GM12864 (cell line): ENCODE measurements at regions not wholly inside any gene's neighbourhood (a gene's known extent, or its start where the extent isn't known, plus 50 kb on each side); places are given as distances from the start of the nearest gene placed in this dataset.

Experiments used
- DNase-seq: peaks from one replicate; pipeline ENCODE4 v3.0.0-alpha.2; 2011; ENCODE audit warnings: low read depth
- H3K4me3 ChIP-seq: 2 replicates; pipeline ENCODE4 v1.5.1; 2011; ENCODE audit warnings: mild to moderate bottlenecking, low read depth, low read length, control low read depth
- TF ChIP-seq, protein P1 (sequence below): IDR thresholded peaks from 2 replicates; pipeline ENCODE4 v1.5.1; 2011; ENCODE audit warnings: low read depth, mild to moderate bottlenecking, moderate library complexity, low read length, control low read depth, inconsistent platforms; ENCODE audit errors: missing control alignments

DNA sequence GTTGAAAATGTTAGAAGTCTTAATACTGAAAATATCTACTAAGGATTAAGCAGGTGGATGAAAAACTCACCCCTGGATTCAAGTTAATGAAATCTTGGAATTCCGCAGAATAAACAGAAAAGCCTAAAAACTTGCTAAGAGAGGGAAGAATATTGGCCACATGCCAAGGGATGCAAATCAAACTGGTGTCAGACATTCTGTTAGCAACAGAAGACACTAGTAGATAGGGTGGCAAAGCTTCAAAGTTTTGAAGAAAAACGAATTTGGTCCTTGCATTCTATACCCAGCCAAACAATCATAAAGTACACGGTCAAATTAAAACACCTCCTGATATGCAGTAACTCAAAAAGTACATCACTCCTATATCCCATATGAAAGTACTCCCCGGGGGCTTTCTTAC lies 77.1 kb upstream of the ADTRP start:
- no peak overlapping the region for H3K4me3 ChIP-seq
- TF ChIP-seq, protein P1, sequence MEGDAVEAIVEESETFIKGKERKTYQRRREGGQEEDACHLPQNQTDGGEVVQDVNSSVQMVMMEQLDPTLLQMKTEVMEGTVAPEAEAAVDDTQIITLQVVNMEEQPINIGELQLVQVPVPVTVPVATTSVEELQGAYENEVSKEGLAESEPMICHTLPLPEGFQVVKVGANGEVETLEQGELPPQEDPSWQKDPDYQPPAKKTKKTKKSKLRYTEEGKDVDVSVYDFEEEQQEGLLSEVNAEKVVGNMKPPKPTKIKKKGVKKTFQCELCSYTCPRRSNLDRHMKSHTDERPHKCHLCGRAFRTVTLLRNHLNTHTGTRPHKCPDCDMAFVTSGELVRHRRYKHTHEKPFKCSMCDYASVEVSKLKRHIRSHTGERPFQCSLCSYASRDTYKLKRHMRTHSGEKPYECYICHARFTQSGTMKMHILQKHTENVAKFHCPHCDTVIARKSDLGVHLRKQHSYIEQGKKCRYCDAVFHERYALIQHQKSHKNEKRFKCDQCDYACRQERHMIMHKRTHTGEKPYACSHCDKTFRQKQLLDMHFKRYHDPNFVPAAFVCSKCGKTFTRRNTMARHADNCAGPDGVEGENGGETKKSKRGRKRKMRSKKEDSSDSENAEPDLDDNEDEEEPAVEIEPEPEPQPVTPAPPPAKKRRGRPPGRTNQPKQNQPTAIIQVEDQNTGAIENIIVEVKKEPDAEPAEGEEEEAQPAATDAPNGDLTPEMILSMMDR = no peak
- DNase-seq = no peak

DNA sequence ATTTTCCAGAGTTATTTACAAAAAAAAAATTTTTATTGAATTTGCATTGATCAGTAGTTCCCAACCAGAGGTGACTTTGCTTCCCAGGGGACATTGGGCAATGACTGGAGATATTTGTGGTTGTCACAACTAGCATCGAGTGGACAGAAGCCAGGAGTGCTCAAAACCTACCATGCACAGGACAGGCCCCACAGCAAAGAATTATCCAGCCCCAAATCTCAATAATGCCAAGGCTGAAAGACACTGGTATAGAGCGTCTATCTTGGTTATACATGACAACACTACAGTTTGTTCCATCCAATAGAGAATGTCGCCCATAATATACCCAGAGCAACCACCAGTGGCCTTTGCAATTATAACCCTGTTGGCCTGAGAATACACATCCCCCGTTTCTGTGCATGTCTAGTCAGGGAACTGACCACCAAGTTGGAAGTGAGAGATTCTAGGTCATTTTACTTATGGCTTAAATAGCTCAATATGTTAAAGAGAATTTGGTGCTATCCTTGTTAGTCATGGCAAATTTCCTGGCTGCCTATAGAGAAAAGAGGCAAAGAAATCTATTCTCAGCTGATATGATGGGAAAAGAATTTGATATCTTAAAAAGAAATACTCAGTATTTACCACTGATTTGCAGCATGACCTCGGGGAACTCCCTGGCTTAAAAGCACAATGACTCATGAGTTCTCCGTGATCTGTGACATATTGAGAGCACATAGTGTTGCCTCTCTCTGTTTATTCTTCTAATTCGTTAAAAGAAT lies 76.0 kb upstream of the ADTRP start:
- DNase-seq = no peak
- no peak overlapping the region for H3K4me3 ChIP-seq
- TF ChIP-seq, protein P1 = no peak

DNA sequence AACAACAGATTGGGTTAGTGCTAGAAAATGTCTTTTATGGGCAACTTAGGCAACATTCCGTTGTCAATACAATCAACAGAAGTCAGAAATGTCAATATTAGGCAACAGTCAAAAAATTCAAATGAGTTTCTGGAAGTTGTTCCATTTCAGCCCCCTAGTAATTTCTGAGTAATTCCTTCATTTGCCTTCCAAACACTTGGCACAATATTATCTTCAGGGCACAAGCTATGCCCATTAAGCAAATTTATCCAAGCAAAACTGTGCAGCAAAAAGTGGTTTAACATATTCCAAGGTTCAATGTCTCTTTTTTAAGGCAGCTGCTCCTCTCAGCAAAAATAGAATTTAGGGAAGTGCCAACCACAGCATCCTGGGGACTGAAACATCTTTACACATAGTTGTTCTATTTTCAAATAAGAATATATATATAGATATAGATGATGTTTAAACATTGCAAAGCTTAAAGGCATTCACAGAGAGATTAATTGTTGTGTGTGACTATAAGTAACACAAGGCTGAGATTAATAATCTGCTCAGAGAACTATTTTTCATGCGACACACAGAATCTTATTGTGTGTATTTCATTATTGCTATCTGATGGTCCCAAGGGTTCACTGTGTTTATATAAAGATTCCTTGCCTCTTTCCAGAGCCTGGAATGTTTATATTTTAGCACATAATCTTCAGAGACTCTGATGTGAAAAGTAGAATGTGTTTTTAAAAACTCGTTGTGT lies 75.2 kb upstream of the ADTRP start:
- TF ChIP-seq, protein P1 = no peak
- no peak overlapping the region for H3K4me3 ChIP-seq
- DNase-seq = no peak

DNA sequence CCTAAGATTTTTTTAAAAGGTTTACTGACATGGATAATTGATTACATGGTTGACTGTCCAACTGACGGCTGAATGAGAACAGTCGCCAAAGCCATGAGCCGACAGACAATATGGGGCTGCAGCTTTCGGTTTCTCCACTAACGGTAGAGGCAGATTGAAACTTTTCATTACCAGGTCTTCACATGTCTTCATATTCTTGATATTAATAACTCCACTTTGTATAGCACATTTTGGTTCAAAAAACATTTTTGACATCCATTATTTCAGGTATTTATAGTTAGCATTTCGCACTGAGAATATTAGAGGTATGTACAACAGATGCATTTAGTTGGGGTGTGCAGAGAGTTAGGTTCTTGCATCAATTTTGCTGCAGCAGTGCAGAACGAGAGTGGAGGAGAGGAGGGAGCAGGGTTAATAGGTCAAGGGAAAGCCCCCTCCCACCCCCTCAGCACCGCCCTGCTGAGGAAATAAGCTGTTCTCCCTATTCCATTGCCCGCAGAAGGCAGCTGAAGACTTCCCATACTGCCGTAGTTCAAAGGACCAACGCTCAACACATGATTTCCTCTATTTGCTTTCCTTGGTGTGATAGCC lies 73.6 kb upstream of the ADTRP start:
- peak; percentile 62 for DNase-seq
- TF ChIP-seq, protein P1 = no peak
- H3K4me3 ChIP-seq = peak overlapping the region; percentile 40; the same call in 1 of the 2 replicates

DNA sequence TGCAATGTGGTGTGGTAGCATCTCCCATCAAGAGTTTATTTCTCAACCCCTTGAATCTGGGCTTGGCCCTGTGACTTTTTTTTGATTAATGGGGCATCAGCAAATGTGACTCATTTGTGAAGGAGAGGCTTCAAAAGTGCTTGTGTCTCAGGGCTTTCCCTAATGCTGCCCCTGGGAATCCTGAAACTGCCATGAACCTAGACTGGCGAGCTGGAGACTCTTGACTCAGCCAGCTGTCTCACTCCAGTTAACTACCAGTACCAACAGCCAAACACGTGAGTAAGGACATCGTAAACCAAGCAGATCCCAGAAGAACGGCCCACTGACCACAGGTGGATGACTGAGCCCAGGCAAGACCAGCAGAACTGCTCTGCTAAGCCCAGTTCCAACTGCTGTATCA lies 72.8 kb upstream of the ADTRP start:
- no peak overlapping the region for H3K4me3 ChIP-seq
- TF ChIP-seq, protein P1 = no peak
- no peak for DNase-seq

DNA sequence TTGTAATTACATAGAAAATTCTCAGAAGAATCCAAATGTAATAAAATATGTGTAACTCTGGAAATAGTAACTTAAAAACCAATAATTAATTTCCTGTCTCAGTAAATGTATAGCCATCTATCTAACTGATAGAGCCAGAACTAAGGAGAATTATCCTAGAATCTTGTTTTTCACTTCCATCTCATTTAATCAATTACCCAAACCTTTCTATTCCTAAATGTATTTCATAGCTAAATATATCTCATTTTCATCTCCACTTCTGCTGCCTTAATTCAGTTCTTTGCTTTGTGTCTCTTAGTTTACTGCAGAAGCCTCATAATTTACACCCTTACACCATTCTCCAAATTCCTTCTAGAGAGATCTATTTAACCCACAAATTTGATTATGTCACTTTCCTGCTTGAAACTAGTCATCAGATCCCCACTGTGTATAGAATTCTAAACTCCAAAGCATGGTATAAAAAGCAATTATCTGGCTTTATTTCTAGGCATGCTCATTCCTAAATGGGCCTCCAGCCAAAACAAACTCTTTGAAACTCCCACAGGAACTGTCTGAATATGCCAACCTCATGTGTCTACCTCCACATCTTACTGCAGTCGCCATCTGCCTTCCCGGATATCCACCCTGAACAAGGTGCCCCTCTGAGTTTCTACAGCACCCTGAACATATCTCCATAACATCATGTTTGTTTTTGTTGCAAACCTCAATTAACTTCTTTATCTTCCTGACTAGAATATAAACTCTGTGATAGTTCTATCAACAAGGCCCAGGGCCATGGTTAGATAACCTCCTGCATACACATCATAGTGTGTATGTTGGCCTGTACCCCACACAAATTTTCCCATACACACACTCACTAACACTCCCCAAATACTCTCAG lies 70.5 kb upstream of the ADTRP start:
- H3K4me3 ChIP-seq = no peak overlapping the region
- TF ChIP-seq, protein P1 = no peak
- DNase-seq = no peak
